ENCODE measurements at regions not wholly inside any gene's neighbourhood (a gene's known extent, or its start where the extent isn't known, plus 50 kb on each side); places are given as distances from the start of the nearest gene placed in this dataset.

GRCh38 chr17:77498791-77499698 lies 358.3 kb downstream of the SEC14L1 start:
- TF ChIP-seq CTCF (conservative IDR thresholded peaks at IDR 0.05; ENCODE audit: low read depth), result no peak
- ChIA-PET POLR2A (ENCODE audit: low non-redundant PET) (no interaction called here), CTCF (no interaction called here)
- DNase-seq (ENCODE audit: low spot score), result no peak
- H3K27ac ChIP-seq, result peak overlapping the region; percentile 13

GRCh38 chr17:77499699-77500435 lies 359.1 kb downstream of the SEC14L1 start:
- no peak for DNase-seq (ENCODE audit: low spot score)
- TF ChIP-seq CTCF (conservative IDR thresholded peaks at IDR 0.05; ENCODE audit: low read depth), result no peak
- H3K27ac ChIP-seq, result peak overlapping the region; percentile 13
- CTCF ChIA-PET, result no interaction called here
- POLR2A ChIA-PET (ENCODE audit: low non-redundant PET), result no interaction called here

- no peak for DNase-seq (ENCODE audit: low spot score)
- no peak; the same call in 1 of the 2 replicates for TF ChIP-seq CTCF (conservative IDR thresholded peaks at IDR 0.05; ENCODE audit: low read depth)
- POLR2A ChIA-PET (ENCODE audit: low non-redundant PET), result no interaction called here
- CTCF ChIA-PET, result no interaction called here
- no peak overlapping the region; the same call in 1 of the 2 replicates for H3K27ac ChIP-seq
Measured at GRCh38 chr17:77501101-77501566, 360.4 kb downstream of the SEC14L1 start.

- no peak for TF ChIP-seq CTCF (conservative IDR thresholded peaks at IDR 0.05; ENCODE audit: low read depth)
- POLR2A ChIA-PET (ENCODE audit: low non-redundant PET), result no interaction called here
- peak overlapping the region; percentile 13 for H3K27ac ChIP-seq
- DNase-seq (ENCODE audit: low spot score), result no peak
- CTCF ChIA-PET, result no interaction called here
Measured at GRCh38 chr17:77501751-77502625, 361.2 kb downstream of the SEC14L1 start.

GRCh38 chr17:77502626-77503292 lies 362.0 kb downstream of the SEC14L1 start:
- no peak for DNase-seq (ENCODE audit: low spot score)
- H3K27ac ChIP-seq, result peak overlapping the region; percentile 13
- POLR2A ChIA-PET (ENCODE audit: low non-redundant PET), result no interaction called here
- TF ChIP-seq CTCF (conservative IDR thresholded peaks at IDR 0.05; ENCODE audit: low read depth), result no peak
- CTCF ChIA-PET, result interaction anchor here (0.7 kb wide), 1 partner anchor 40 kb away, joined by 3 read pairs; no protein-coding TSS in a partner anchor
